NCI-H526 (cell line): ENCODE measurements at regions not wholly inside any gene's neighbourhood (a gene's known extent, or its start where the extent isn't known, plus 50 kb on each side); places are given as distances from the start of the nearest gene placed in this dataset.
"Not testable (repeated sequence)": the region's sequence is repeated elsewhere in the genome, so short reads cannot be mapped to it uniquely, and the experiment has no call there.

Experiments
- DNase-seq, 2 experiments: peaks; one replicate each; lab custom pipeline; 2025; lab: John Stamatoyannopoulos, UW

- DNase-seq, result no peak
Measured at GRCh38 chr17:27209316-27209715, 84.6 kb upstream of the WSB1 start.

DNA sequence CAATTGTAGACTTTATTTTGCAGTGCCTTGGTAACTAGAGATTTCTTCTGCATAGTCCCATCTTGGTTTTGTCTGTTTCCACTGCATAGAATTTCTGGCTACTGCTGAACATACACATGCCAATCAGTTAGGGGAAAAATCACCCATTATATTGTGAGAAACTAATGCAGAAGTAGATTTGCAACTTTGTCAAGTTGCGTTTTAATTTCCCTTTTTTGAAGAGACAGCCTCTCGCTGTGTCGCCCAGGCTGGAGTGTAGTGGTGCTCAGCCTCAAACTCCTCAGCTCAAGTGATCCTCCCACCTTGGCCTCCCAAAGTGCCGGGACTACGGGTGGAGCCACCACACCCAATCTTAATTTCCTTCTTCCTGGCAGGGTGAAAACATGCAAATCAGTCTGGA is 83.1 kb upstream of the WSB1 start:
- DNase-seq, result not testable (repeated sequence)

- no peak for DNase-seq
Measured at GRCh38 chr17:27216836-27217235, 77.1 kb upstream of the WSB1 start.

DNA sequence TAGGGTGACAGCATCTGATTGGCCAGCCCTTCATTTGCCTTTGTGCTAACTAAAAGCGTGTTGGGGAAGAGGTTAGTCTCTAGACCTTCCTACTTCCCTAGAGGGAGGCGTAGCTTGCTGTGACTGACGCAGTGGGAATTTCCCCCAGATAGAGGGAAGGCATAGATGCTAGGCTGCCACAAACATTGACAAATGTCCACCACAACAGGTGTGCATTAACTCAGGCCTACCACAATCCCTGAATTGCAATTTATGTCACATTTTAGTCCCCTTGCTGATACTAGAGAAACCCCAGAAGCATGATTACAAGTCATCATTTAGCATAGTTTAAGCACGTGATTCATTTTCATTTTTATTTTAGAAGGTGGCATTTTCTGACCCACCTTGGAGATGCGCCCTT is 76.3 kb upstream of the WSB1 start:
- no peak for DNase-seq

- no peak for DNase-seq
Measured at GRCh38 chr17:27218041-27218440, 75.9 kb upstream of the WSB1 start.

DNA sequence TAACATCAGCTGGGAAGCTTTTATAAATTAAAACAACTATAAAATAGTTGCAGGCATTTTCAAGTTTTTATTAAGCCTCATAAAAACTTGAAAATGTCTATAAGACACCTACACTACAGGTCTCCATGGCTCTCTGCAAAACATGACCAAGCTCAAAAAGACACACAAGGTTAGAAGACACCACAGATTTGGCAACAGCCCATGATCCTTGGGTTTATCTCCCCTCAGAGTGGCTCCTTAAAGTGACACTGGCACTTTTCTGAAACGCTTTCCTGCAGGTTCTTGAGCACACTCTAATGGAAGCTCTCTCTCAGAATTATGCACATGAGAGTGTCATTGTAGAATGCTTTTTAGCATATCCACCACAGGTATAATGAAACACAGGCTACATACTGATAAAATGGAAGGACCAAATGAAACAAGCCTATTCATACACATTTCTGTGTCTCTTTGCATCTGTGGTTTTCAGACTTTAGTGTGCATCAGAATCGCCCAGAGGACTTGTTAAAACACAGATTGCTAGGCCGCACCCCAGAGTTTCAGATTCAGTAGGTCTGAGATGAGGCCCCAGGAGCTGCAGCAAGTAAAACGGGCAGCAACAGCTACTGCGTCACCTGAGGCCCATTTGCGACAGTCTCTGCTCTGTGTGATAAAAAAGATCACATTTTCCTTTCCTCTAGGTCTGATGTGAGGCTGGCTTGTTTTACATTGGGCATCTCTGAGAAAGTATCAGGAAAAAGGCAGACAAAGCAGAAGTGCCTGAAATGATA is 75.0 kb upstream of the WSB1 start:
- no peak for DNase-seq

DNA sequence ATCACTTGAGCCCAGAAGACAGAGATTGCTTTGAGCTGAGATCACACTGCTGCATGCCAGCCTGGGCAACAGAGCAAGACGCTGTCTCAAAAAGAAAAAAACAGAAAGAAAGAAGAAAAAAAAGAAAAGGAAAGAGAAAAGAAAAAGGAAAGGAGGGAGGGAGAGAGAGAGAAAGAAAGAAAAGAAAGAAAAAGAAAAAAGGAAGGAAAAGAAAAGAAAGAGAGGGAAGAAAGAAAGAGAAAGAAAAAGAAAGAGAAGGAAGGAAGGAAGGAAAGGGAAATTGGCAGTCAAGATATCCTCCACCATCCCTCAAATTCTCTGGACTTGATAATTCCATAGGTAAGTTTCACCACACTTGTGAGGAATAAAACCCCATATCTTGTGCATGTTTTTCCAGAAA is 71.4 kb upstream of the WSB1 start:
- no peak for DNase-seq

DNA sequence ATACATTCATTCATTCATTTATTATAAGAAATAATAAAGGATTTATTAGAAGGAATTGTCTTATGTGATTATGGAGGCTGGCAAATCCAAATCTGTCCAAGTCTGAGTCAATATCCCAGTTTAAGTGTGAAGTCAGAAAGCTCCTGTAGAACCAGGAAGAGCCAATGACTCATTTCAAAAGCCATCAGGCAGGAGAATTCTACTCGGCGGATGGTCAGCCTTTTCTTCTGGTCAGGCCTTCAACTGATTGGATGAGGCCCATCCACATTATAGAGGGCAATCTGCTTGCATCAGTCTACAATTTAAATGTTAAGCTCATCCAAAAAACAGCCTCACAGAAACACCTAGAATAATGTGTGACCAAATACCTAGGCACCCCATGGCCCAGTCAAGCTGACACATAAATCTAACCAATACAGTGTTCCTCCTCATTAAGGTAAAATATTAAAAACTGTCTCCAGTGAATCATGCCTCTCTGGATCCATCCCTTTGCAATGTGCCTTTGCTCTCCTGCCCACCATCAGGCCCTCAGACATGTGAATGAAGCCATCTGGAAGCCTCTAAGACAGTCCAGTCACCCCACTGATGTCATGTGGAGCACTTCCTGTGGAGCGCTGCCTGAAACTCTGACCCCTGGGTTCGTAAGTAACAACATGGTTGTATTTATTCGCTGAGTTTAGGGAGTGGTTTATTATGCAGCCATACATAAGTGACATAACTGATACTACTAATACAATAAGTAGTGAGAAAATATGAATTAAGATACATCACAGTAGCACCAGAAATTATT is 69.2 kb upstream of the WSB1 start:
- no peak for DNase-seq

DNA sequence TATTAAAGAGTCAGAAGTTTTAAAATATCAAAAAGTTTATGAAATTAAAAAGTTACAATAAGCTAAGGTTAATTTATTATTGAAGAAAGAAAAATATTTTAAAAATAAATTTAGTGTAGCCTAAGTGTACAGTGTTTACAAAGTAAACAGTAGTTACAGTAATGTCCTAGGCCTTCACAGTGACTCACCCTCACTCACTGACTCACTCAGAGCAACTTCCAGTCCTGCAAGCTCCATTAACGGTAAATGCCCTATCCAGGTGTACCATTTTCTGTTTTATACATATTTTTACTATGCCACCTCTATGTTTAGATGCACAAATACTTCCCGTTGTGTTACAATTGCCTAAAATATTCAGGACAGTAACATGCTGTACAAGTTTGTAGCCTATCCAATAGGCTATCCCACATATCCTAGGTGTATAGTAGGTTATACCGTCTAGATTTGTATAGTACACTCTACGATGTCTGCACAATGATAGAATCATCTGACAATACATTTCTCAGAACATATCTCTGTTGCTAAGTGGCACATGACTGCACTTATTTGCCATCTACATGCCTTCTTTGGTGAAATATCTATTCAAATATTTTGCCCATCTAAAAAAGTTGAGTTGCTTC is 67.2 kb upstream of the WSB1 start:
- DNase-seq, result no peak

GRCh38 chr17:27230996-27231395 is 62.9 kb upstream of the WSB1 start:
- DNase-seq, result no peak

DNA sequence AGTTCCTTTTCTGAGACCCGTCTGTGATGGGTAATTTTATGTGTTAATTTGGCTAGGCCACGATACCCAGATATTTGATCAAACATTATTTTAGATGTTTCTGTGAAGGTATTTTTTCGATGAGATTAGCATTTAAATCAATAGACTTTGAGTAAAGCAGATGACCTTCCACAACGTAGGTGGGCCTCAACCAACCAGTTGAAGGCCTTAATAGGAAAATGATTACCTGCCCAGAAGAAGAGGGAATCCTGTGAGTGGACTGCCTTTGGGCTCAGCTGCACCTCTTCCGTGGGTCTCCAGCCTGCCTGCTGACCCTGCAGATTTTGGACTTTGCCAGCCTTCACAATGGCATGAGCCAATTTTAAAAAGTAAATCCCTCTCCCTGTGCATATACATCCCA is 61.6 kb upstream of the WSB1 start:
- no peak for DNase-seq

DNA sequence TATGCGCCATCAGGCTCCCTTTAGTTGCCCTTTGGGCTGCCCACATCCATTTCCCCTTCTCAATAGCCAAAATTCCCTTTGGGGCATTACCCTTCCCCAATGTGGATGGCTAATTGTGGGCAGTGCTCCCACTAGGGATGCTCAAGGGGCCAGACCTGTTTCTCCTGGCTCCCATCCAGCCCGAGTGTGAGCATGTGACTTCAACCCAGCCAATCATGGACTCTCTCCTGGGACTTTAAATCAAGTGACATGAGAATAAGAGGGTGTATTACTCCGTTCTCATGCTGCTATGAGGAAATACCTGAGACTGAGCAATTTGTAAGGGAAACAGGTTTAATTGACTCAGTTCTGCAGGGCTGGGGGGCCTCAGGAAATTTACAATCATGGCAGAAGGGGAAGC is 60.9 kb upstream of the WSB1 start:
- no peak for DNase-seq

DNA sequence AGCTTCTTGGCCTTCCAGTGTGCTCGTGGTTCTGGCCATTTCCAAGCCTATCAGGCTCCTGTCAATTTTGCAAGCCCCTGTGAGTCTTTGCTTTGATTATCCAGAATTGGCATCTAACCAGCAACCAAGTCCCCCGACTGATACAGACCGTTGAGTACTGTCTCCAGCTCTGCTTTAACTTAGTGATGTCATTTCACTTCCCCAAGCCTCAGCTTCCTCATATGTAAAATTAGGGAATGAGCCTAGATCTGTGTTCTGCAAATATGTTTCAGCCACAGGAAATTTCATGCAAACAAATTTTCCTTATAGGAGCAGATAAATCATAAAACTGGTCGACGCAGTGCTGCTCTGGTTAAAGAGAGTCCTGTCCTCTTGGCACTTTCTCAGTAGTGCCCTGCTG is 60.1 kb upstream of the WSB1 start:
- no peak for DNase-seq

- peak; percentile 71 to 86 for DNase-seq
Measured at GRCh38 chr17:27236717-27237315, 57.1 kb upstream of the WSB1 start.

- DNase-seq, result no peak
Measured at GRCh38 chr17:27237890-27238289, 56.0 kb upstream of the WSB1 start.

DNA sequence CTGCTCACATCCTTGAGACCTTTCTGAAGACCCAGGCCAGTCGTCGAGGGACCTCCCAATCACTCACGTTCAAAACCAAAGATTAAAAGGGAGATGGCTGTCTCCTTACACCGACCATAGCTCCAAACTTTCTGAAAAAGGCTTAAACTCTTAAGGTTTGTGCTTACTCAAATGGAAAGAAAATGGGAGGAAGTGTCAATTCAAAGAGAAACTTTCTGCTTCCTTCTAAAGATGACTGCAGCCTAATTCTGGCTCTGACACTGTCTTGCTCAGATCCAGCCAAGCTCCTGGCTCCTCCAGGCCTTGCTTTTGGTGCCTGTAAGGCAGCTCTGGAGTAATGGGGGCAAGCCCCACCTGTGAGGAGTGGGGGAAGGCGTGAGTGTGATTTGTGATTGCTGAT is 54.9 kb upstream of the WSB1 start:
- DNase-seq, result no peak

GRCh38 chr17:27239584-27239983 is 54.3 kb upstream of the WSB1 start:
- DNase-seq, result no peak

GRCh38 chr17:27240086-27240801 is 53.7 kb upstream of the WSB1 start:
- no peak for DNase-seq

DNA sequence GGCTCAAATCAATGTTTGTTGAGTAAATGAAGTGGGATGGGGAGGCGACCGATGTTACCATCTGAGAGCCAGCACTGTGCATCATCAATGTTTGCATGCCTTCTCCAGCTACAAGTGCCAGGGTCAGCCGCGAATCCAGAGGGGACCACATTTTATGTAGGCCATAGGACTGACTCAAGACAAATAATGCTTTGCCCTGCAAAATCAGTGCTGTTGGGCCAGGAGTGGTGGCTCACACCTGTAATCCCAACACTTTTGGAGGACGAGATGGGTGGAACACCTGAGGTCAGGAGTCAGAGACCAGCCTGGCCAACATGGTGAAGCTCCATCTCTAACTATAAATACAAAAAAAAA is 53.1 kb upstream of the WSB1 start:
- DNase-seq, result no peak

GRCh38 chr17:27241346-27241946 is 52.5 kb upstream of the WSB1 start:
- no peak for DNase-seq

DNA sequence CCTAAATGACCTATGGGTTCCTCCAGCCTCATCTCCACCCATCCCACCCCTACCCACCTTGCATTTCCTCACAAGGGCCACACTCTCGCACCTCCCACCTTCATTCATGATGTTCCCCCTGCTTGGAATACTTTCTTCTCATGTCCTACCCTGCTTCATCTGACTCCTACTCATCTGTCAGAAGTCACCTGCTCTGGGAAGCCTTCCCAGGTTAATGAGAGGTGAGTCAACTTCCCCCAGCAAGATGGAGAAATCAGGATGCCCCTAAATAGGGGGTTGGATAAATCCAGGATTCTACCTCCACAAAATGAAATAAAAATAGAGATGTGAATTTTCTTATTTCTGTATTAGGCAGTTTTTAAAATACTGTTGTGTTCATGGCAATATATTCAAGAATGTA is 51.0 kb upstream of the WSB1 start:
- DNase-seq, result no peak

DNA sequence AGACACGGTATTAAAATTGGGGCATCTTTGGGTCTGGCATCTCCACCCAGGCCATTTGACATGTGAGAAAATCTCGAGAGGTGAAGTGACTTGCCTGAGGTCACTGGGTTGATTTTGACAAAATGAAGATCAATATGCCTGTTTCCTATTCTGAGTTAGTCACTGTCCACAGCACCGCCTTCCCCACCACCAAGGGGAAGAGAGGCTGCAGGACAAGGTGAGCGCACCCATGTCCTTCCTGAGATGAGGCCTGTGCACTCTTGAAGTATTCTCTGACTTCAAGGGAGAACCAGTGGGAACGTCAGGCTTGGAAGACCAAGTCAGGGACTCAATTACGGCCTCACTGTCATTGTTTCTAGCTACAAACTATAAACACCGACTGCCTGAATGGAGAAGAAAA is 49.9 kb upstream of the WSB1 start:
- no peak for DNase-seq
